ENCODE measurements at regions not wholly inside any gene's neighbourhood (a gene's known extent, or its start where the extent isn't known, plus 50 kb on each side); places are given as distances from the start of the nearest gene placed in this dataset.

- no peak for TF ChIP-seq CTCF (IDR thresholded peaks at IDR 0.05)
- ATAC-seq (ENCODE audit: low FRiP score) (no peak), DNase-seq (ENCODE audit: low spot score) (no peak)
Measured at GRCh38 chr14:94922595-94923239, 152.8 kb upstream of the GSC start.

GRCh38 chr14:94921882-94922585 lies 152.1 kb upstream of the GSC start:
- ATAC-seq (ENCODE audit: low FRiP score) (no peak), DNase-seq (ENCODE audit: low spot score) (no peak)
- TF ChIP-seq CTCF (IDR thresholded peaks at IDR 0.05): no peak

- ATAC-seq (ENCODE audit: low FRiP score) (no peak), DNase-seq (ENCODE audit: low spot score) (no peak)
- TF ChIP-seq CTCF (IDR thresholded peaks at IDR 0.05): no peak
Measured at GRCh38 chr14:94921456-94921855, 151.5 kb upstream of the GSC start.

- DNase-seq (ENCODE audit: low spot score) (no peak), ATAC-seq (ENCODE audit: low FRiP score) (no peak)
- TF ChIP-seq CTCF (IDR thresholded peaks at IDR 0.05): no peak
Measured at GRCh38 chr14:94919896-94920295, 150.0 kb upstream of the GSC start.

GRCh38 chr14:94918896-94919295 lies 149.0 kb upstream of the GSC start:
- ATAC-seq (ENCODE audit: low FRiP score): no peak
- DNase-seq (ENCODE audit: low spot score): no peak
- TF ChIP-seq CTCF (IDR thresholded peaks at IDR 0.05): no peak

GRCh38 chr14:94917041-94917600 lies 147.2 kb upstream of the GSC start:
- TF ChIP-seq CTCF (IDR thresholded peaks at IDR 0.05): no peak
- ATAC-seq (ENCODE audit: low FRiP score) (no peak), DNase-seq (ENCODE audit: low spot score) (no peak)

GRCh38 chr14:94914191-94914590 lies 144.3 kb upstream of the GSC start:
- no peak for DNase-seq (ENCODE audit: low spot score)
- ATAC-seq (ENCODE audit: low FRiP score): no peak
- TF ChIP-seq CTCF (IDR thresholded peaks at IDR 0.05): no peak
